ENCODE measurements at regions not wholly inside any gene's neighbourhood (a gene's known extent, or its start where the extent isn't known, plus 50 kb on each side); places are given as distances from the start of the nearest gene placed in this dataset.
"Not testable (repeated sequence)": the region's sequence is repeated elsewhere in the genome, so short reads cannot be mapped to it uniquely, and the experiment has no call there.

GRCh38 chr2:180540761-180541160, 439.6 kb upstream of the UBE2E3 start:
- DNase-seq (ENCODE audit: low read depth): no peak
- H3K4me3 ChIP-seq (ENCODE audit: control insufficient read depth, low read depth, low read length): no peak overlapping the region
- TF ChIP-seq, protein P1, sequence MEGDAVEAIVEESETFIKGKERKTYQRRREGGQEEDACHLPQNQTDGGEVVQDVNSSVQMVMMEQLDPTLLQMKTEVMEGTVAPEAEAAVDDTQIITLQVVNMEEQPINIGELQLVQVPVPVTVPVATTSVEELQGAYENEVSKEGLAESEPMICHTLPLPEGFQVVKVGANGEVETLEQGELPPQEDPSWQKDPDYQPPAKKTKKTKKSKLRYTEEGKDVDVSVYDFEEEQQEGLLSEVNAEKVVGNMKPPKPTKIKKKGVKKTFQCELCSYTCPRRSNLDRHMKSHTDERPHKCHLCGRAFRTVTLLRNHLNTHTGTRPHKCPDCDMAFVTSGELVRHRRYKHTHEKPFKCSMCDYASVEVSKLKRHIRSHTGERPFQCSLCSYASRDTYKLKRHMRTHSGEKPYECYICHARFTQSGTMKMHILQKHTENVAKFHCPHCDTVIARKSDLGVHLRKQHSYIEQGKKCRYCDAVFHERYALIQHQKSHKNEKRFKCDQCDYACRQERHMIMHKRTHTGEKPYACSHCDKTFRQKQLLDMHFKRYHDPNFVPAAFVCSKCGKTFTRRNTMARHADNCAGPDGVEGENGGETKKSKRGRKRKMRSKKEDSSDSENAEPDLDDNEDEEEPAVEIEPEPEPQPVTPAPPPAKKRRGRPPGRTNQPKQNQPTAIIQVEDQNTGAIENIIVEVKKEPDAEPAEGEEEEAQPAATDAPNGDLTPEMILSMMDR (conservative IDR thresholded peaks at IDR 0.05; ENCODE audit: control insufficient read depth, insufficient read depth, low read depth, low read length): no peak

- no peak for DNase-seq (ENCODE audit: low read depth)
- TF ChIP-seq, protein P1 (conservative IDR thresholded peaks at IDR 0.05; ENCODE audit: control insufficient read depth, insufficient read depth, low read depth, low read length): no peak
Measured at GRCh38 chr2:180539541-180539940, 440.9 kb upstream of the UBE2E3 start.

GRCh38 chr2:180535289-180535688, 445.1 kb upstream of the UBE2E3 start:
- TF ChIP-seq, protein P1 (conservative IDR thresholded peaks at IDR 0.05; ENCODE audit: control insufficient read depth, insufficient read depth, low read depth, low read length): no peak
- no peak overlapping the region for H3K4me3 ChIP-seq (ENCODE audit: control insufficient read depth, low read depth, low read length)
- DNase-seq (ENCODE audit: low read depth): no peak

More at GRCh38 chr2:180539541-180539940, 440.9 kb upstream of the UBE2E3 start:
- H3K4me3 ChIP-seq (ENCODE audit: control insufficient read depth, low read depth, low read length): no peak overlapping the region

GRCh38 chr2:180531787-180532186, 448.6 kb upstream of the UBE2E3 start:
- not testable (repeated sequence) for DNase-seq (ENCODE audit: low read depth); H3K4me3 ChIP-seq (ENCODE audit: control insufficient read depth, low read depth, low read length)

GRCh38 chr2:180524499-180524898, 455.9 kb upstream of the UBE2E3 start:
- TF ChIP-seq, protein P1 (conservative IDR thresholded peaks at IDR 0.05; ENCODE audit: control insufficient read depth, insufficient read depth, low read depth, low read length): no peak
- peak; percentile 24 for DNase-seq (ENCODE audit: low read depth)
- H3K4me3 ChIP-seq (ENCODE audit: control insufficient read depth, low read depth, low read length): no peak overlapping the region

DNA sequence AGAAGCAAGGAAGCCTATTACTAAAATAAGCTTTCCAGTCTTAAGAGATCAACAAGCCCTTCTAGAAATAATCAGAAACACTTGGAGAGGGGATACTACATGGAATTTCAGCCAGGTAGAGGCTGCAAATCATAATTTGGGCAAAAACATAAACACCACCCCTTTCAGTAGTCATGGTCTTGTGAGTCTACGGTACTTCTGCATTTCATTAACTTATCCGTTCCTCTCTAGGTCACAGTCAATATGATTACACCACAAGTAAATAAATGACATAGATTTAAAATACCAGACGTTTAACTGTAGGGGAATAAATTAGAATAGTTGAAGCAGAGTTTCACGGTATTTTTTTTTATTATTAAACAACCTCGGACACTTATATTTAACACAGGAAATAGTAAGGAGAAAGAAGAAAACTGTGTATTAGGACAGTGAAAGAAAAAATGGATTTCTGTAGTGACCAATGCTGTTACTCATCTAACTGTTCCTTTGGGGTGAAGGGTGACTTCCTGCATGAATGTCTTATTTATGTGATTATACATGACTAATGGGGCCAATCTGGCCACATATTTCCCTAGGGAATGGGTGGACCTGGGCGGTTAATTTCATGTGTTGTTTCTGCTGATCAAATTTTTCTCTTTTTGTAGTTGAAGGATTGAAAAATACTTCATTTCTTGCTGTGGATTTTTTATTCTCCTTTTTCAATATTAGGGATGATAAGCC, 456.6 kb upstream of the UBE2E3 start:
- TF ChIP-seq, protein P1 (conservative IDR thresholded peaks at IDR 0.05; ENCODE audit: control insufficient read depth, insufficient read depth, low read depth, low read length): no peak
- H3K4me3 ChIP-seq (ENCODE audit: control insufficient read depth, low read depth, low read length): no peak overlapping the region
- DNase-seq (ENCODE audit: low read depth): peak; percentile 97

DNA sequence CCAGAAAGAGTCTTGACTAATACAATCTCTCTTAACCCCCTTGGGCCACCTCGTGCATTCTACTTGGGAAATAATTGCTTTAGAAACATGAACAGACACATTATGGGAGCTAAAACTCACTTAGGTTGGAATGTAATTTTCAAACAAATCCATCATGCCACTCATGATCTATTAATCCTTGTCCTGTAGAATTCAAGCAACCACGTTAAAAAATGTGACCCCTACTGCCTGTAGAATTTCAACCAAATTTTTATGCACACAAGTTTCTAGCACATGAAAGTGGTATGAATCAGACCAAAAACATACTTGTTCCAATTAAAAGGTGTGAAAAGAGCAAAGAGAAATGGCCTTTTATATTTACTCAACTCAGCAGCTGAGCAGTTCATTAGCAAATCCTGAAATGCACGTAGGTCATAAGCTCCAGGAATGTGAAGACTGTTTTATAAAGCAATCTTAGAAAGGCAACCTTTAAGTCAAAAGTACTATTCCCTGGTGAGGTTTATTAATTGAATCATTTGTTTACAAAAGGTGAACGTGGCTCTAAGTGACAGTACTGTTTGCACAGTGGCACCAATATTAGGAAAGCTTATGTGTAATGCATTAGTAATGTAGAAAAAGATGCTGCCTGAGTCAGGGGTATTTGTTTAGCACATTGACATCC, 459.4 kb upstream of the UBE2E3 start:
- DNase-seq (ENCODE audit: low read depth): peak; percentile 79

More for the DNA sequence above, 459.4 kb upstream of the UBE2E3 start:
- H3K4me3 ChIP-seq (ENCODE audit: control insufficient read depth, low read depth, low read length): no peak overlapping the region
- TF ChIP-seq, protein P1 (conservative IDR thresholded peaks at IDR 0.05; ENCODE audit: control insufficient read depth, insufficient read depth, low read depth, low read length): no peak
